NCI-H524 (cell line): ENCODE measurements at regions not wholly inside any gene's neighbourhood (a gene's known extent, or its start where the extent isn't known, plus 50 kb on each side); places are given as distances from the start of the nearest gene placed in this dataset.
A peak's percentile ranks its signal among the peaks of the same experiment; 100 is the strongest.

Source experiments
- DNase-seq, 2 experiments: peaks; one replicate each; lab custom pipeline; 2025; lab: John Stamatoyannopoulos, UW

GRCh38 chr3:72233571-72233970, 448.6 kb upstream of the PROK2 start:
- no peak for DNase-seq

- no peak for DNase-seq
Measured at GRCh38 chr3:72232777-72233176, 447.8 kb upstream of the PROK2 start.

GRCh38 chr3:72232331-72232730, 447.4 kb upstream of the PROK2 start:
- DNase-seq = no peak

- no peak for DNase-seq
Measured at GRCh38 chr3:72231439-72232196, 446.7 kb upstream of the PROK2 start.

GRCh38 chr3:72230774-72231379, 445.9 kb upstream of the PROK2 start:
- DNase-seq = no peak

- no peak for DNase-seq
Measured at GRCh38 chr3:72229952-72230351, 445.0 kb upstream of the PROK2 start.

GRCh38 chr3:72227486-72228070, 442.6 kb upstream of the PROK2 start:
- no peak for DNase-seq

- DNase-seq = no peak
Measured at GRCh38 chr3:72224804-72225509, 440.0 kb upstream of the PROK2 start.

- DNase-seq = no peak
Measured at GRCh38 chr3:72223628-72224027, 438.7 kb upstream of the PROK2 start.

GRCh38 chr3:72223116-72223515, 438.2 kb upstream of the PROK2 start:
- no peak for DNase-seq

- DNase-seq = no peak
Measured at GRCh38 chr3:72222410-72222809, 437.5 kb upstream of the PROK2 start.

GRCh38 chr3:72220946-72221345, 436.0 kb upstream of the PROK2 start:
- no peak for DNase-seq

- DNase-seq = no peak
Measured at GRCh38 chr3:72219752-72220151, 434.8 kb upstream of the PROK2 start.

GRCh38 chr3:72217570-72217969, 432.6 kb upstream of the PROK2 start:
- no peak for DNase-seq

- DNase-seq = no peak
Measured at GRCh38 chr3:72214066-72214951, 429.4 kb upstream of the PROK2 start.

- no peak for DNase-seq
Measured at GRCh38 chr3:72213296-72214065, 428.5 kb upstream of the PROK2 start.

- no peak for DNase-seq
Measured at GRCh38 chr3:72212396-72212795, 427.4 kb upstream of the PROK2 start.

GRCh38 chr3:72210261-72210660, 425.3 kb upstream of the PROK2 start:
- DNase-seq = peak in 1 of 2 experiments; percentile 29

- peak; percentile 82 to 90 for DNase-seq
Measured at GRCh38 chr3:72205297-72205826, 420.4 kb upstream of the PROK2 start.

- peak; percentile 72 to 89 for DNase-seq
Measured at GRCh38 chr3:72204452-72204851, 419.5 kb upstream of the PROK2 start.
